ENCODE measurements at regions not wholly inside any gene's neighbourhood (a gene's known extent, or its start where the extent isn't known, plus 50 kb on each side); places are given as distances from the start of the nearest gene placed in this dataset.

- no peaks in the 10 kb centered on the region for H3K36me3 ChIP-seq (ENCODE audit: insufficient read depth, low read length)
- no peak overlapping the region for H3K9ac ChIP-seq (ENCODE audit: low read length)
- Mint-ChIP-seq H3K4me1 (ENCODE audit: low read depth, unreplicated experiment) (no peaks in the 10 kb centered on the region), H3K36me3 (ENCODE audit: low read depth, unreplicated experiment) (no peaks in the 10 kb centered on the region), H3K27ac (ENCODE audit: unreplicated experiment) (no peak overlapping the region), H3K9me3 (ENCODE audit: unreplicated experiment) (no peaks in the 10 kb centered on the region), H3K27me3 (ENCODE audit: low read depth, unreplicated experiment) (peaks cover 33% of the 10 kb centered on the region), H3K4me3 (ENCODE audit: unreplicated experiment) (no peak overlapping the region)
- no peaks in the 10 kb centered on the region for H3K27me3 ChIP-seq (ENCODE audit: insufficient read depth, low read length)
- no peaks in the 10 kb centered on the region for H4K20me1 ChIP-seq (ENCODE audit: insufficient read depth, low read length)
- DNase-seq (ENCODE audit: low read depth) (no peak), FAIRE-seq (no peak)
- no peak overlapping the region for H3K4me3 ChIP-seq (ENCODE audit: insufficient read depth, low read depth, low read length)
- H3K4me2 ChIP-seq (ENCODE audit: low read length): no peak overlapping the region
- TF ChIP-seq EZH2 (IDR thresholded peaks at IDR 0.05; ENCODE audit: insufficient read depth, low read length): no peak
- peak; percentile 43 for TF ChIP-seq CTCF (IDR thresholded peaks at IDR 0.05; ENCODE audit: insufficient read depth, low read depth, low read length)
- H3K9me3 ChIP-seq (ENCODE audit: insufficient read depth, low read depth, low read length): peaks cover 6% of the 10 kb centered on the region
- no peaks in the 10 kb centered on the region for H3K79me2 ChIP-seq (ENCODE audit: insufficient read depth, low read length)
- no peak overlapping the region for H3K27ac ChIP-seq (ENCODE audit: low read depth, low read length)
- H2AFZ ChIP-seq (ENCODE audit: low read depth, low read length): no peak overlapping the region
- H3K4me1 ChIP-seq (ENCODE audit: insufficient read depth, low read length): no peaks in the 10 kb centered on the region
Observed at GRCh38 chr18:37778417-37779165, 213.0 kb upstream of the CELF4 start.

- TF ChIP-seq EZH2 (IDR thresholded peaks at IDR 0.05; ENCODE audit: insufficient read depth, low read length): no peak
- no peak for TF ChIP-seq CTCF (IDR thresholded peaks at IDR 0.05; ENCODE audit: insufficient read depth, low read depth, low read length)
- Histone ChIP-seq H3K4me3 (ENCODE audit: insufficient read depth, low read depth, low read length) (no peak overlapping the region), H2AFZ (ENCODE audit: low read depth, low read length) (no peak overlapping the region), H3K9ac (ENCODE audit: low read length) (no peak overlapping the region), H3K27ac (ENCODE audit: low read depth, low read length) (no peak overlapping the region), H3K9me3 (ENCODE audit: insufficient read depth, low read depth, low read length) (peaks cover 3% of the 10 kb centered on the region), H3K4me1 (ENCODE audit: insufficient read depth, low read length) (no peaks in the 10 kb centered on the region), H4K20me1 (ENCODE audit: insufficient read depth, low read length) (no peaks in the 10 kb centered on the region), H3K79me2 (ENCODE audit: insufficient read depth, low read length) (no peaks in the 10 kb centered on the region), H3K4me2 (ENCODE audit: low read length) (no peak overlapping the region), H3K36me3 (ENCODE audit: insufficient read depth, low read length) (no peaks in the 10 kb centered on the region), H3K27me3 (ENCODE audit: insufficient read depth, low read length) (no peaks in the 10 kb centered on the region)
- peaks cover 2% of the 10 kb centered on the region for H3K36me3 Mint-ChIP-seq (ENCODE audit: low read depth, unreplicated experiment)
- no peak overlapping the region for H3K27ac Mint-ChIP-seq (ENCODE audit: unreplicated experiment)
- no peak overlapping the region for H3K4me3 Mint-ChIP-seq (ENCODE audit: unreplicated experiment)
- H3K9me3 Mint-ChIP-seq (ENCODE audit: unreplicated experiment): peaks cover 3% of the 10 kb centered on the region
- H3K27me3 Mint-ChIP-seq (ENCODE audit: low read depth, unreplicated experiment): peaks cover 10% of the 10 kb centered on the region
- no peaks in the 10 kb centered on the region for H3K4me1 Mint-ChIP-seq (ENCODE audit: low read depth, unreplicated experiment)
- no peak for FAIRE-seq
- no peak for DNase-seq (ENCODE audit: low read depth)
Observed at GRCh38 chr18:37769826-37770225, 204.2 kb upstream of the CELF4 start.
